Suprapubic skin (tissue), 4 donors: ENCODE measurements at regions not wholly inside any gene's neighbourhood (a gene's known extent, or its start where the extent isn't known, plus 50 kb on each side); places are given as distances from the start of the nearest gene placed in this dataset.

Experiments
- POLR2A ChIP-seq, 2 donors: fragments of 450-650 bp; IDR thresholded peaks; one replicate each; pipeline ENCODE4 v1.6.1; 2017; ENCODE audit warnings: antibody characterized with exemption in 2 of 2, mild to moderate bottlenecking in 2 of 2, moderate library complexity in 2 of 2
- POLR2AphosphoS5 ChIP-seq, 3 donors: sonication (generic); formaldehyde crosslinking; IDR thresholded peaks; one replicate each; pipeline ENCODE4 v1.6.1; 2017; ENCODE audit warnings: antibody characterized with exemption in 3 of 3
- TF ChIP-seq, protein P1 (sequence below), 2 donors: fragments of 200-600 bp in 1 of 2; fragments of 450-650 bp in 1 of 2; sonication (generic) in 1 of 2; IDR thresholded peaks; one replicate each; pipeline ENCODE4 v1.5.1; 2016 to 2019; ENCODE audit warnings: antibody characterized with exemption in 2 of 2, mild to moderate bottlenecking in 1 of 2, moderate library complexity in 1 of 2

DNA sequence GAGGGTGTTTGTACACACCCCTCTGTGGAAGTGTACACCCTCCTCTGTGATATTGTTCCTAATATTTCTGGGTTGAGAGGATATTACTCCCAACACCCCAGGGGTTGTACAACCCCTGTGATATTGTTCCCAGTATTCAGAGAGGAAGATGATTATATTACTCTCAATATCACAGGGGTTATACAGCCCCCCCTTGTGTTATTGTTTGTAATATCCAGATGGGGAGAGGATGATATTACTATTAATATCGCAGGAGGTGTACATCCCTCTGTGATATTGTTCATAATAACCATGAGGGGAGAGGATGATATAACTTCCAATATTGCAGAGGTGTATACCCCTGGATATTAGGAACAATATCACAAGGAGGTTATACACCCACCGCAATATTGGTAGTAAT, 566.1 kb upstream of the MIS18BP1 start:
- TF ChIP-seq POLR2A (IDR thresholded peaks at IDR 0.05) = no peak
- TF ChIP-seq, protein P1, sequence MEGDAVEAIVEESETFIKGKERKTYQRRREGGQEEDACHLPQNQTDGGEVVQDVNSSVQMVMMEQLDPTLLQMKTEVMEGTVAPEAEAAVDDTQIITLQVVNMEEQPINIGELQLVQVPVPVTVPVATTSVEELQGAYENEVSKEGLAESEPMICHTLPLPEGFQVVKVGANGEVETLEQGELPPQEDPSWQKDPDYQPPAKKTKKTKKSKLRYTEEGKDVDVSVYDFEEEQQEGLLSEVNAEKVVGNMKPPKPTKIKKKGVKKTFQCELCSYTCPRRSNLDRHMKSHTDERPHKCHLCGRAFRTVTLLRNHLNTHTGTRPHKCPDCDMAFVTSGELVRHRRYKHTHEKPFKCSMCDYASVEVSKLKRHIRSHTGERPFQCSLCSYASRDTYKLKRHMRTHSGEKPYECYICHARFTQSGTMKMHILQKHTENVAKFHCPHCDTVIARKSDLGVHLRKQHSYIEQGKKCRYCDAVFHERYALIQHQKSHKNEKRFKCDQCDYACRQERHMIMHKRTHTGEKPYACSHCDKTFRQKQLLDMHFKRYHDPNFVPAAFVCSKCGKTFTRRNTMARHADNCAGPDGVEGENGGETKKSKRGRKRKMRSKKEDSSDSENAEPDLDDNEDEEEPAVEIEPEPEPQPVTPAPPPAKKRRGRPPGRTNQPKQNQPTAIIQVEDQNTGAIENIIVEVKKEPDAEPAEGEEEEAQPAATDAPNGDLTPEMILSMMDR (IDR thresholded peaks at IDR 0.05) = no peak
- no peak for TF ChIP-seq POLR2AphosphoS5 (IDR thresholded peaks at IDR 0.05)
